AG04450 (cell line): ENCODE measurements at regions not wholly inside any gene's neighbourhood (a gene's known extent, or its start where the extent isn't known, plus 50 kb on each side); places are given as distances from the start of the nearest gene placed in this dataset.
A peak's percentile ranks its signal among the peaks of the same experiment; 100 is the strongest.

ENCODE experiments used
- CTCF ChIA-PET: fragments of 300-600, 350-600 bp; formaldehyde crosslinking; extraction: SDS; loops from one replicate; lab custom pipeline; 2022; ENCODE audit warnings: antibody characterized with exemption, inconsistent platforms; lab: Charles Lee
- POLR2A ChIA-PET: fragments of 350-600 bp; formaldehyde crosslinking; extraction: SDS; loops from one replicate; lab custom pipeline; 2021; ENCODE audit warnings: antibody characterized with exemption, inconsistent platforms; lab: Yijun Ruan, JAX
- DNase-seq: peaks from one replicate; pipeline ENCODE4 v3.0.0-alpha.2; 2011; ENCODE audit warnings: low read depth, low spot score
- H3K27ac ChIP-seq: one replicate; pipeline ENCODE4 v1.5.1; 2012; ENCODE audit warnings: low read depth, low read length, control low read depth
- H3K27me3 ChIP-seq: one replicate; pipeline ENCODE4 v1.6.0; 2012; ENCODE audit warnings: low read length; ENCODE audit not compliant: control insufficient read depth, insufficient read depth
- H3K4me3 ChIP-seq: 2 replicates; pipeline ENCODE4 v1.5.1; 2011; ENCODE audit warnings: mild to moderate bottlenecking, low read depth, low read length, control low read depth
- H3K9me3 ChIP-seq: 2 replicates; pipeline ENCODE4 v1.5.1; 2012; ENCODE audit warnings: low read length; ENCODE audit not compliant: control insufficient read depth, insufficient read depth
- TF ChIP-seq, protein P1 (sequence below): IDR thresholded peaks from 2 replicates; pipeline ENCODE4 v1.5.1; 2011; ENCODE audit warnings: low read depth, low read length, control low read depth, inconsistent platforms

GRCh38 chr1:222390181-222390580 lies 157.7 kb downstream of the HHIPL2 start:
- H3K27me3 ChIP-seq, result no peaks in the 10 kb centered on the region
- H3K27ac ChIP-seq, result no peak overlapping the region
- POLR2A ChIA-PET, result no interaction called here
- TF ChIP-seq, protein P1, sequence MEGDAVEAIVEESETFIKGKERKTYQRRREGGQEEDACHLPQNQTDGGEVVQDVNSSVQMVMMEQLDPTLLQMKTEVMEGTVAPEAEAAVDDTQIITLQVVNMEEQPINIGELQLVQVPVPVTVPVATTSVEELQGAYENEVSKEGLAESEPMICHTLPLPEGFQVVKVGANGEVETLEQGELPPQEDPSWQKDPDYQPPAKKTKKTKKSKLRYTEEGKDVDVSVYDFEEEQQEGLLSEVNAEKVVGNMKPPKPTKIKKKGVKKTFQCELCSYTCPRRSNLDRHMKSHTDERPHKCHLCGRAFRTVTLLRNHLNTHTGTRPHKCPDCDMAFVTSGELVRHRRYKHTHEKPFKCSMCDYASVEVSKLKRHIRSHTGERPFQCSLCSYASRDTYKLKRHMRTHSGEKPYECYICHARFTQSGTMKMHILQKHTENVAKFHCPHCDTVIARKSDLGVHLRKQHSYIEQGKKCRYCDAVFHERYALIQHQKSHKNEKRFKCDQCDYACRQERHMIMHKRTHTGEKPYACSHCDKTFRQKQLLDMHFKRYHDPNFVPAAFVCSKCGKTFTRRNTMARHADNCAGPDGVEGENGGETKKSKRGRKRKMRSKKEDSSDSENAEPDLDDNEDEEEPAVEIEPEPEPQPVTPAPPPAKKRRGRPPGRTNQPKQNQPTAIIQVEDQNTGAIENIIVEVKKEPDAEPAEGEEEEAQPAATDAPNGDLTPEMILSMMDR, result no peak
- CTCF ChIA-PET, result interaction anchor here (0.5 kb wide), 1 partner anchor 18 kb away, joined by 3 read pairs; no protein-coding TSS in a partner anchor
- H3K4me3 ChIP-seq, result no peak overlapping the region
- DNase-seq, result no peak
- H3K9me3 ChIP-seq, result no peaks in the 10 kb centered on the region

- ChIA-PET POLR2A (no interaction called here), CTCF (interaction anchor here (1.3 kb wide), 1 partner anchor 68 kb away, joined by 3 read pairs; no protein-coding TSS in a partner anchor)
- H3K4me3 ChIP-seq, result no peak overlapping the region
- TF ChIP-seq, protein P1, result 0 out of 2 replicates have a peak, but pooled peaks have one; percentile 28
- H3K27me3 ChIP-seq, result no peaks in the 10 kb centered on the region
- no peak overlapping the region for H3K27ac ChIP-seq
- H3K9me3 ChIP-seq, result no peaks in the 10 kb centered on the region
- no peak for DNase-seq
These were observed 160.7 kb downstream of the HHIPL2 start for GRCh38 chr1:222387007-222387814.

DNA sequence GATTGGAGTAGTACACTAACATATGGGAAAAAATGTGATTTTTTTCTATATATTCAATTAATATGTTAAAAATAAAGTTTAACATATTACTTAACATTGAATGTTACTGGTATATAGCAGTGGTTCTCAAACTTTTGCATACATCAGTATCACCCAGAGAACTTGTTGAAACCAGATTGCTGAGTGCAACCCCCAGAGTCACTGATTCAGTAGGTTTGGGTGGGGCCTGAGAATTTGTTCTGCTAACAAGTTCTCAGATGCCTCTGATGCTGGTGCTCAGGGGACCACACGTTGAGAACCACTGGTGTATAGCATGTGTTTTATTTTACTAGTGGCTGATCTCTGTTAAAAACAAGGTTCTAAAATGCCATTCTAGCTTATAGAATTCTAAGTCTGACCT lies 161.9 kb downstream of the HHIPL2 start:
- Histone ChIP-seq H3K27me3 (no peaks in the 10 kb centered on the region), H3K9me3 (no peaks in the 10 kb centered on the region), H3K27ac (no peak overlapping the region), H3K4me3 (no peak overlapping the region)
- ChIA-PET POLR2A (no interaction called here), CTCF (interaction anchor here (0.6 to 1.3 kb wide), 2 partner anchors 55 to 70 kb away, joined by 3 read pairs; no protein-coding TSS in a partner anchor)
- TF ChIP-seq, protein P1, result no peak
- no peak for DNase-seq

- H3K9me3 ChIP-seq, result no peaks in the 10 kb centered on the region
- ChIA-PET POLR2A (no interaction called here), CTCF (no interaction called here)
- no peak for DNase-seq
- no peaks in the 10 kb centered on the region for H3K27me3 ChIP-seq
- TF ChIP-seq, protein P1, result no peak
- H3K27ac ChIP-seq, result no peak overlapping the region
- H3K4me3 ChIP-seq, result no peak overlapping the region
These were observed 162.6 kb downstream of the HHIPL2 start for GRCh38 chr1:222385262-222385661.

DNA sequence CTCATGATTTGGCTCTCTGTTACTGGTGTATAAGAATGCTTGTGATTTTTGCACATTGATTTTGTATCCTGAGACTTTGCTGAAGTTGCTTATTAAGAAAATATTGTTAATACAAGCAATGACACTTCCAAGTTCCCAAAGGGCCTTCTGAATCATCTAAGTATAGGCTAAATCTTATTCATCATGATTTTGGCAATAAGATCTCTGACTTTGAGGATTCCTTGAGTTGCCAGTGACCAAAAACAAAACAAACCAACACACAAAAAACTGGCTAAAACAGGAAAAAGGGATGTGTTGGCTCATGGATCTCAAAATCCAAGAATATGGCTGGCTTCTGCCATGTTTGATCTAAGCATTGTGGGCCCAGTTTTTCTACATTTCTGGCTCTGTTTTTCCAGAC lies 163.4 kb downstream of the HHIPL2 start:
- ChIA-PET CTCF (no interaction called here), POLR2A (no interaction called here)
- DNase-seq, result no peak
- no peak overlapping the region for H3K4me3 ChIP-seq
- H3K27ac ChIP-seq, result no peak overlapping the region
- H3K27me3 ChIP-seq, result no peaks in the 10 kb centered on the region
- H3K9me3 ChIP-seq, result no peaks in the 10 kb centered on the region
- TF ChIP-seq, protein P1, result no peak
